HUDEP-2 (cell line): ENCODE measurements at regions not wholly inside any gene's neighbourhood (a gene's known extent, or its start where the extent isn't known, plus 50 kb on each side); places are given as distances from the start of the nearest gene placed in this dataset.
"Not testable (repeated sequence)": the region's sequence is repeated elsewhere in the genome, so short reads cannot be mapped to it uniquely, and the experiment has no call there.

Source experiments
- DNase-seq, 76 experiments: peaks; one replicate each; lab custom pipeline; 2025; ENCODE audit not compliant: unreplicated experiment in 76 of 76; lab: John Stamatoyannopoulos, UW

DNA sequence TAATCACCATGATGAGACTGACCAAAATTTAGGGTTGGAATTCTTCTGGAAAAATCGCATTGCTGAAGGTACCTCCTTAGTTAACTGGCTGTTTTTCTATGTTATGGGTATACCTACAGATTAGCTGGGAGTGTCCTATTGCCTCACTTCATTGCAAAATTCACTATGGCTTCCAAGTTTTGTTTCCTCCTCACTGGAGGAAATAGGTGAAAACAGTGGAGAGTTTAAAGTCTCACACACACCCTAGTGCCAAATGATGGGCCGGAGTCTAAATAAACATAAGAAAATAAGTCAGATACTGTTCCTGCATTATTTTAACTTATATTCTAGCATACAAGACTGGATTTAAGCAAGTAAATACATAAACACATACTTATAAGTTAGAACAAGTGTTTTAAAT, 98.2 kb downstream of the AHR start:
- no peak for DNase-seq

DNA sequence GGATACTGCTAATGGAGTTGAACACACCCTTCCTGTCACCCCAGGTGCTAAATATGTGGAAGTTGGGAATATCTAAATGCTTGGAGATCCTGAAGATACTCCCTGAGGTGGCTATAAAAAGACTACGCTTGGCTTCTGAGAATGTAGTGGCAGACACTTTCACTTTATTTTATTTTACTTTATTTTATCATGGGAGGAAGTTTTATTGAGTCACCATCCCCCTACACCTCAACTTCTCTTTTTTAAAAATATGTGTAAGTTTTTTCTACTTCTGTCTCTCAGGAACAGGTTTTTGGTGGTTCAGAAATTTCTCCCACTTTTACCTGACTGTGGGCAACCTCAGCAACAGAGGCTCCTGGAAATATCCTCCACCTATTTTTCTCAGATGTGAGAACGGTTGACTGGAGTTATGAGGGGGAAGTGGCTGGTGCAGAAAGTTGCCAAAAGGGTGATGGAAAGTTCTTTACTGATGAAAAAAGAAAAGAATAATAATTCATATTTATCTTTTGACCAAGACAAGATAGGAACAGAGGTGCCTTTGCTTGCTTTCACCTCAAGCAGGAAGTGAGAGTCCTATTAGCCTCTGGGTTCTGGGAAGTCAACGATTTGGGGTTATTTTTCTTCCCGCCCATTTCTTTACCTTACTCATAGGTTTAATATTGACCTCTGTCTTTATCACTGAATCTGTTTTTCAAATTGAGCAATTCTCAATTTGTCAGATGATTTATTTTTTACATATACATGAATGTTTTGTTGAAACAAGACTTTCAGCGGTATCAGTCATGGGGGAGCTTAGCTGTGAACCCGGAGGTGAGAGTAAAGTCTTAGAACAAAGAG, 103.6 kb downstream of the AHR start:
- no peak for DNase-seq

DNA sequence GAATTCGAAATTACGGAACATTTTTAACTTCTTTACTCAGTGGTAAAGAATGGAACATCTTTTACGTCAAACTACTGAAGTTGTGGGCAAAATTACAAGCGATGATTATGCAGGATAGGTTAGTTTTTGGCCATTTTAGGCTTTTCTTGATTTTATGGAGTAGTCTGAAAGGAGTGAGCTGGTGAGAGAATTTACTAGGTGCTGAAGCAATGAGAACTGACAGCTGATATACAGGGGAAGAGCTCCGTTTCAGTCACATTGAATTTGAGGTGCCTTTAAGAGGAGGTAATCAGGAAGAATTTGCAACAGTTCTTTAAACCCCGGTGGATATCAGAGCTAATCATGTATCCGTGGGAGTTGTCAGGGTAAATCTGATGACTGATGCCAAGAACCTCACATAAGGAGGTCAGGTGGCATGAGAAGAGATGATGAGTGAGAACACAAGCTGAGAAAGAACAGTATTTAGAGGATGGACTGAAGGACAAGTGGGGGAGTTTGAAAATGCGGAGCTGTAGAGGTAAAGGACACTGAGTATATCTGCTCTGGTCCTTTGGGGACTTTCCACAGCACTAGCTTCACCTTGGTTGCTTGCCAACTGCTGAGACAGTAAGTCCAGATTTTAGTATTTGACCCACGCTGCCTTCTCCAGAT, 104.3 kb downstream of the AHR start:
- DNase-seq, result peak in 1 of 76 experiments; percentile 6

DNA sequence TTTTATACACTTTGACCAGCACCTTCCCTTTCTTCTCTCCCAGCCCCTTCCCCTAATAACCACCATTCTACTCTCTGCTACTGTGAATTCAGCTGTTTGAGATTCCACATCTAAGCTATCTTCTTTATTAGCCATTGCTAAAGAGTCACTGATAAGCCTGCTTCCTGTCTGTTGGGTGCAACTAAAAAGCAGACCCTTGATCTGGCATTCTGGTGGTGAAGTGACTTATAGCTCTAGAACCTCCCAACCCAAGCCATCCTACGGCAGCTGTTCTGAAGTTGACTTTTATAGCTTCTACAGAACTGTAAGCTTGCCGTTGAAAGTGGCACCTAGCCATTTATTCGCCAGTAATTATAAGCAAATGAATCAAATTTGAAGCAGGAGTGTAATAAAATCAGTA, 105.6 kb downstream of the AHR start:
- no peak for DNase-seq

DNA sequence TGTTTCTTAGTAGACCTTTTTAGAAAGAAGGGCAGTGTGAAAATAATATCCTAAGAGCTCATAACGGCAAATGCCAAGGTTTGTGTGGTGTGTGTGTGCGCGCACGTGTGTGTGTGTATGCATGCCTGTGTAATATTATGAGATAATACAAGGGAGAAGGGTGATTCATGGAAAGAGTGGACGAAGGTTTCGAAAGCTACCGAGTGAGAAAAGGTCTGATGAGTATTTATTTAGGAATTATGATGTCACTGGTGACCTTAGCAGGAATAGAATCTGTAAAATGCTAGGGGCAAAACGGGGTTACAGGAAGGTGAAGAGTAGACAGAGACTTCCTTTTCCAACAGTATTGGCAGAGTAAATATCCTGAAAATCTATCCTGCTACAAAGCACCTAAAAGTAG, 107.3 kb downstream of the AHR start:
- DNase-seq, result no peak

- DNase-seq, result no peak
These were observed 108.3 kb downstream of the AHR start for GRCh38 chr7:17406738-17407137.

- no peak for DNase-seq
These were observed 108.8 kb downstream of the AHR start for GRCh38 chr7:17407229-17407628.

DNA sequence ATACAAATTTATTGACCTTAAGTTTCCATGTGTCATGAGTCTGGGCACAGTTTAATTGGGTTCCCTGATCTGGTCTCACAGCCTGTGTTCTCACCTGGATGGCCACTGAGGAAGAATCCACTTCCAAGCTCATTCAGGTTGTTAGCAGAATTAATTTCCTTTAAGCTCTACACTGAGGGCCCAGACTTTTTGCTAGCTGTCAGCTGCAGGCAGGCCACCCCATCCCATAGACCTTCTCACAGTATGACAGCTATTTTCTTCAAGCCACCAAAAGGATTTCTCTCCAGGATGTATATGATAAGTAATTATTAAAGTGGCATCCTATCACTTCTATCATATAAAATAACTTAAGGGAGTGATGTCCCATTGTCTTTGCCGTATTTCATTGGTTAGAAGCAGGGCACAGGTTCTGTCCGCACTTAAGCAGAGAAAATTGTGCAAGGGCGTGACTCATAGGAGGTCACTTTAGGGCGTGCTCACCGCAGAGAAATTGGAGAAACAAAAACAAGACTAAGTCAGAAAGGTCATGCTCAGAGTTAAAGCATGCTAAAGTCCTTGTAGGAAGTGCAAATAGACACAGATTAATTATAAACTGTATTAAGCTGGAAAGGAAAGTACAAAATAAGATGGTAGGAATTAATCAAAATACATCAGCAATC, 109.9 kb downstream of the AHR start:
- no peak for DNase-seq

DNA sequence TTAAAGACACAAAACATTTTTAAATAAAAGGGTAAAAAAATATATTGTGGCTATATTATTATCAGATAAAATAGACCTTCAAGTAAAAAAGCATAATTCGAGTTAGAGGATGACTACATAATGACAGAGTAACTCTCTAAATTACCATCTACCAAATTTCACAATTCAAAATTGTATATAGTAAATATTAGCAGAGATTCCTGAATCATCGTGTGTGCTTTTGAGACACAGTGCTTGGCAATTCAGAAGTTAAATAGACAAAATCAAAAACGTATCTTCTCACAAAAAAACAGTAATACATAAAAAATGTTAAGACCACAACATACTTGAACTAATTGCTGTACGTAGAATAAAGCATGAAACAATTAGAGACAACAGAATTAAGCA, 110.4 kb downstream of the AHR start:
- no peak for DNase-seq

DNA sequence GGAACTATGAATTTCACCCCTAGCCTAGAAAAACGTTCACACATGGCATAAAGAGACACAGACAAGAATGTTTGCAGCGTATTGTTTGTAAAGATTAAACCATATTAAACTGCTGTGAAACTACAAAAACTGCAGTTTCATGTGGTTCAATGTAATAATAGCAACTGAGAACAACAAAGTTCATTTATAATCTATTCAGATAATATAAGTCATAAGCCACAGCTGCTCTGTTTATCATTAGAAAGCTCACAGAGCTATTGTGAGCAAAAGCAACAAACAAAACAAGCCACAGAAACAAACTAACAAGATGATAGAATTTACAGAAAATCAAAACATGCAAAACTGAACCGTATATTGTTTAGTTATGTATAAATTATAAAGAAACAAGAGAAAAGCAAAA, 113.5 kb downstream of the AHR start:
- DNase-seq, result no peak

GRCh38 chr7:17412883-17413282, 114.4 kb downstream of the AHR start:
- no peak for DNase-seq

DNA sequence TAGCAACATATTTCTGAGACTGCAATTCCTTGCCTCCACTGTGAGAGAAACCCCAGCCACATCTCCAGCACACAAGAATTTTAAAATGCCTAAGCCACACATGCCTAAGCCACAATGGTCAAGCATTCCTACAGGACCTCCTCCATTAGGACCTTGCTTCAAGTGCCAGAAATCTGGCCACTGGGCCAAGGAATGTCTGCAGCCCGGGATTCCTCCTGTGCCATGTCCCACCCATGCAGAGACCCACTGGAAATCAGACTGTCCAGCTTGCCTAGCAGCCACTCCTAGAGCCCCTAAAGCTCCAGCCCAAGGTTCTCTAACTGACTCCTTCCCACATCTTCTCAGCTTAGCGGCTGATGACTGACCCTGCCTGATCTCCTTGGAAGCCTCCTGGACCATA, 117.5 kb downstream of the AHR start:
- DNase-seq, result no peak

DNA sequence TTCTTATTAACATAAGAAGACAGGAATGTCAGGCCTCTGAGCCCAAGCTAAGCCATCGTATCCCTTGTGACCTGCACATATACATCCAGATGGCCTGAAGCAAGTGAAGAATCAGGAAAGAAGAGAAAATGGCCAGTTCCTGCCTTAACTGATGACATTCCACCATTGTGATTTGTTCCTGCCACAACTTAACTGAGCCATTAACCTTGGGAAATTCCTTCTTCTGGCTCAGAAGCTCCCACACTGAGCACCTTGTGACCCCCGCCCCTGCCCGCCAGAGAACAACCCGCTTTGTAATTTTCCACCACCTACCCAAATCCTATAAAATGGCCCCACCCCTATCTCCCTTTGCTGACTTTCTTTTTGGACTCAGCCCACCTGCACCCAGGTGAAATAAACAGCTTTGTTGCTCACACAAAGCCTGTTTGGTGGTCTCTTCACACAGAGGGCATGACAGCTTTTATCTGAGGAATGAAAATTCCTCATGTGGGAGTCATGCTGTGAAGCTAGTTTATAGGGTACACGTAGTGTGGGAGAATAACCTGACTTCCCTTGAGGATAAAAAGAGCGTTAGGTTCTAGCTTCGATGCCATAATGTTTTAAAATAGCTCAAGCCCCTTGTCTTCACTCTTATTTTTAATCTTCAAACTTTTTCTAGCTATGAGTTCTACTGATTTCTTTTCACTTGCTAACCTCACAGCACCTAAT, 122.0 kb downstream of the AHR start:
- not testable (repeated sequence) for DNase-seq

DNA sequence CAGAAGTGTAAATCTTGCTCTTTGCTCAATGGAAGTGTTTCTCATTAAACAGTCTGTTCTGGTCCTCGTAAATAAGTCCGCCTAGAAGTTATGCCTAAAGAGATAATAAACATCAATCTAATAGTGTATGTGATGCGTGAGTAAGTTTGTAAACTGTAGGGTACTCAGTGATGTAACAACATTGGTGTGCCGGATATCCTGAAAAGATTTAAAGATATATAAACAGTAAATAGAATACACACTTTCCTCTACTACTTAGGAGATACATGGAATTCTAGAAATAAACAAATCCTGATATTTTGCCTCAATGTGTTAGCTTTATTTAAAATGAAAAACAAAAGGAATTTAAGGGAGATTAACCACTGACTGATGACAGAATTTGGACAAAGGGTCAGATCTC, 123.5 kb downstream of the AHR start:
- no peak for DNase-seq

DNA sequence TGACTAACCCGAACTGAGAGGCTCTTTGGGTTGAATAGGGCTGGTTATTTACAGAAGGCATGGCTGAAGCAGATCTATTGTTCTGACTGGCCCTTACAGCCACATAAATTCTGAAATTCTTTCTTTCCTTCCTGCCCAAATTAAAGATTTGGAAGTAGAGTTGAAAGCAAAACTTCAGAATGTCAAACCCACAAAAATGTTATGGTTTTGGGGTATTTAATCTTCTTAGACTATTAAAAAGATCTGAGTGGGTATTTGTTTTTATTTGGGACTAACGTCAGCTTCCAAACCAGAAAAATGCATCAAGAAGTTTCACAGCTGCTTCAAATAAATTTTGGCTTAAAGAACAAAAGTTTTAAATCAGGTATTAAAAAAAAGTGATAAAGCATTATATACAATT, 124.5 kb downstream of the AHR start:
- DNase-seq, result no peak

GRCh38 chr7:17427924-17428323, 129.5 kb downstream of the AHR start:
- DNase-seq, result no peak

DNA sequence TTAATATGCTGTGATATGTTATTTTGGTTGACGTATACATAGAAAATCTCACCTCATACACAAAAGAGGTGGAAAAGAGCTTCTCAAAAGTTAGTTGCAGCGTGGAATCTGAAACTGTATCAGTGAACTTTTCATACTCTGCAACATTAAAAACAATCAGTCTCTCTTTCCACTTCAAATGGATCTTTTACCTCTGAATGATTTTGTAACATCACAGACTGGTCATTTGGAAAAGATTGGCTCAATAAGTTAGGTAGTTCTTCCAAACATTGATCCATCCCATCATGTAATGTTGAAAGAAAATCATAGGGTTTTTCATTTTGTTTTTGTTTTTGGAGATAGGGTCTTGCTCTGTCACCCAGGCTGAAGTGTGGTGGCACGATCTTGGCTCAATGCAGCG, 131.1 kb downstream of the AHR start:
- DNase-seq, result no peak

GRCh38 chr7:17432793-17433192, 134.3 kb downstream of the AHR start:
- DNase-seq, result no peak

- DNase-seq, result no peak
These were observed 135.7 kb downstream of the AHR start for GRCh38 chr7:17434191-17434590.

DNA sequence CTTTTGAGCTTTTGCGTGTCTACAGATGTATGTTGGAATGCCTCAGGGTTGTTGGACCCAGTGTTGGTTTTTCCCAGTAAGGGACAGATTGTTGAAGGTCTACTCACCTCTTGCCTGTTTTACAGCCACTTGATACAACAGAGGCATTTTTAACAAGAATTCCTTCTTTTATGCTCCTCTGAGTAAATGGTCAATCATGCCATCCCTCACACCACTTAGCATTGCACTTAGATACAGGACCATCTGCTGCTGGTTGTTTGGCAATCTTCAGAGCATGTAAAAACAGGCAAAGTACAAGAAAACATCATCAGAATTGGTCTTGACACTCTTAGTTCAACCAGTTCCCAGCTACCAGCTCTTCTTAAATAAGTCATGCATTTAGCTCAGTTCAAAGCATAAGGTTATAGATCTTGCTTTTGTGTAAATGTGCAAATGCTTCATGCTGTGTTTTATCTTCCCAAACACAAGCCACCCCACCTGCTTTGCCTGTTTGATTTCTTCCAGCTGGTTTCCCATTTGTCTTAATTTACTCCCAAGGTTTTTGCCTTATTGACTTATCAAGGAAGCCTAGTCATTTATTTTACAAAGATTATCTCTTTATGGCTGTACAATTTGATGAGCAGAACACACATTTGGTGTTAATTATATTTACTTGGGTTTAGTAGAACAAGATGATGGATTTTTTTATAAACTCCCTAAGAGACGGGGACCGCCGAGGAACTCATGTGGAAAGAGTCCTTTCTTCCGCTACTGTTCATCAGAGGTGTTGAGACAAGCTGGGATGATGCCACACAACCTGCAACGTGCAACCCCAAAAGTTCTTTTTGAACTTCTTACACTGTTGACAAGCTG, 136.6 kb downstream of the AHR start:
- no peak for DNase-seq
